HG03442 (cell line): ENCODE measurements at regions not wholly inside any gene's neighbourhood (a gene's known extent, or its start where the extent isn't known, plus 50 kb on each side); places are given as distances from the start of the nearest gene placed in this dataset.
A peak's percentile ranks its signal among the peaks of the same experiment; 100 is the strongest.

Experiments
- ATAC-seq: cut with Tn5 transposase; IDR thresholded peaks from one replicate; pipeline ENCODE4 v1.9.1; 2021; ENCODE audit warnings: mild to moderate bottlenecking, moderate library complexity; ENCODE audit not compliant: unreplicated experiment

DNA sequence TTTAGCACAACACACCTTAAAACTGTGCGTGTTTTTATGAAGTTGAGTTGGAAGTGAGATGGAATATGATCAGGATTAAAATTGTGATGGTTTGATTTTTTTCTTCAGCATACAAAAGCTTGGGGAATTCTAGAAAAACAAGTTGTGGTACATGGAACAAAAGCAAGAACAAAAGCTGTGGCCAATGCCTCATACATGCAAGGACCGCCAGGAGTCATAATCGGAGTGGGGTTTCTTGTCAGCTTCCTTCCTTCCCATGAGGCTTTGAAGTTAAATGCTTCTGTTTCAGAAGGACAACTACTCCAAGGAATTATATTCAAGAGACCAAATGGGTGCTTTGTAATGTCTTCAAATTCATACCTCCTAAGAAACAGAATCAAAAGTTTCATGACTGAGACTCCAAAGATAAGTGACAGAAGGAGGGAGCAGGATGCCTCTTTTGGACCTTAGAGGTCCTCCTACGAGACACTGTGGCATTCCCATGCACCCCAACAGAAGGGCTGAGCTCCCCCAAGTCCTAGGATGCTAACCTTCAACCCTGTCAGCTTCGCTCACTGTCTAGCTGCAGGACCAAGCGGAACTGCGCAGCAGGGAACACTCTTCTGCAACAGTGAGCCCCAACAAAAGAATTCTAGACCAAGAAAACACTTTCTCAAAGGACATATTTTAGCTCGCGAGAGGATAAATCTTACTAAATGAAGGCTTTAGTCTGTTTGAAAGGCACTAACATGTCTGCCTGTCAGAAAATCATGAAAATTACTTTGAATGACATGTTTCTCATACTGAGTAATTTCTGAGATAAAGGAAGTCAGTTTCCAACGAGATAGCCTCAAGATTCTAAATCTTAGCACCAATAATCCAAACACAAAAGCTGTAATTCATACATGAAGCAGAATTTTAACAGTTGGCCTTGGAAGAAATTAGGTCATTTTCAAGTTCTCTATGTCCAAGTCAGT is 108.5 kb upstream of the NHSL1 start:
- no peak for ATAC-seq

DNA sequence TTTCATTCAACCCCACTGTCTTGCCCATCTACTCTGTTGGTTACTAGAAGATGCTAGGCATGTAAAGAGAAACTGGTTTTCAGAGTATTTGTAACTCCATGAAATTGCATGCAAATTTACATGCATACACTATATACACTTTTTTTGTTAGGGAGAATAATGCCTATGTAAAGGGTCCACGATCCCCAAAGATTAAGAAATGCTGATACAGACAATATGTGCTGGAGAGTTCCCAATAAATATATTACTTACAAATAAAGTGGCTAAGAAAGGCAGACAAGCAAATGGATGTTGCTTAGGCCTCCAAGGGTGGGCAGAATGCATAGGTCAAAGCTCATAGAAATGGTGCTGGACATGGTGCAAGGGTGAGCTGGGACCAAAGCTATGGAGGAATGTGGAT is 109.6 kb upstream of the NHSL1 start:
- no peak for ATAC-seq

DNA sequence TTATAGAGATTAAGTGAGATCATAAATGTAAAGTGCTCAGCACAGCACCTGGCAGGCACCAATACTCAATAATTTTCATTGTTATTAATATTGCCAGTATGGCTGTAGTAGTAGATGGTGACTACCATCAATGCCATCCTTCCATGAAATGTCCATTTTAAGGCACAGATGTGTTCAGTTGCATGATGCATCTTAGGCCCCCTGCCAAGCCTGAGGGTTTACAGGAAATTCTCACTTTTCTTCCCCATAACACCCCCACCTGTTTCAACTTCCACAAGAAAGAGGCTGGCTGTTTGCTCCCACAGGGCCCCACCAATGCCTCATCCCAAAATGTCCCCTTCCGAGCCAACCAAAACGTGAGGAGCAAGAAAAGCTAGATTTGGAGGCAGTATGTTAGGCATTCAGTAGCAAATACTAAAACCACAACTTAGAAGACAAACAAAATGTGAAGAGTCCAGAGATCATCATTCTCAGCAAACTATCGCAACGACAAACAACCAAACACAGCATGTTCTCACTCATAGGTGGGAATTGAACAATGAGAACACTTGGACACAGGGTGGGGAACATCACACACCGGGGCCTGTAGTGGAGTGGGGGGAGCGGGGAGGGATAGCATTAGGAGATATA is 110.6 kb upstream of the NHSL1 start:
- no peak for ATAC-seq

DNA sequence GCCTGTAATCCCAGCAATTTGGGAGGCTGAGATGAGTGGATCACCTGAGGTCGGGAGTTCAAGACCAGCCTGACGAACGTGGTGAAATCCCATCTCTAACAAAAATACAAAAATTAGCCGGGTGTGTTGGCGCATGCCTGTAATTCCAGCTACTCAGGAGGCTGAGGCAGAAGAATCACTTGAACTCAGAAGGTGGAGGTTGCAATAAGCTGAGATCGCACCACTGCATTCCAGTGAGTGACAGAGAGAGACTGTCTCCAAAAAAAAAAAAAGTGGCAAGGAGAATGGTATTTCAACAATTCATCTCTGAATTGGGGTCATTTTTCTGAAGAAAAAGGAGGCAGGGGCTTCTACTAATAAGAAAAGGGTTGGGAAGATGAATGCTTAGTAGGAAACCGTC is 111.5 kb upstream of the NHSL1 start:
- no peak for ATAC-seq

DNA sequence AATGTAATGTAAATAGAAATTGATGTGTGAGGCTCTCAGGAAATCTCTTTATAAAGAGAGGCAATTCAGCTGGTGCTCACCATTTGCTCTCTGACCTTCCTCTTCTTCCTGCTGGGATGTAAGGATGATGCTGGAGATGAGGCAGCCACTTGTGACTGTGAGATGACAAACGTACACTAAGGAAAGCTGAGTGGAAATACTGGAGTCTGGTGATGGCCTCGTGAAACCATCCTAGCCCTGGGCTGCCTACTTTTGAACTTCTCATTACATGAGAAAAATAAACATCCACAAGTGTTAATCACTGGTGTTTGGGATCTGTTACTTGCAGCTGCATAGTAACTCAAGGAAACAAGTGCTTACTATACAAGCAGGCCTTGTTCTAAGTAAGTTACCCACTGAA is 114.9 kb upstream of the NHSL1 start:
- ATAC-seq = no peak

DNA sequence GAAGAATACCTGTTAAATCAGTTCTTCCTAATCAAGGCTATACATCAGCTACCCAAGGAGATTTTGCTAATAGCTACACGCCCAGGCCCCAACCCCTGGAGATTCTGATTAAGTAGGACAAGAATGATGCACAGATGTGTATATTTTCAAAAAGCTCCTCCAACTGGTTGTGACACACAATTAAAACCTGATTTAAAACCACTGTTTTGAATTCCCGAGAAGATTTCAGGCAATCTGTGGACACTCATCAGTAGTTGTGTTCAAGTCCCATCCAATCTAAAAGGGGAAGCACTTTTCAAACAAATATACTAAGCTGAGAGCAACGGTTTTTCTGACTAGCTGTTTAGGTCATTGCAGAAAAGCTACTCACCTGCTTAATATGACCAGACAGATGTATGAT is 118.9 kb upstream of the NHSL1 start:
- no peak for ATAC-seq

DNA sequence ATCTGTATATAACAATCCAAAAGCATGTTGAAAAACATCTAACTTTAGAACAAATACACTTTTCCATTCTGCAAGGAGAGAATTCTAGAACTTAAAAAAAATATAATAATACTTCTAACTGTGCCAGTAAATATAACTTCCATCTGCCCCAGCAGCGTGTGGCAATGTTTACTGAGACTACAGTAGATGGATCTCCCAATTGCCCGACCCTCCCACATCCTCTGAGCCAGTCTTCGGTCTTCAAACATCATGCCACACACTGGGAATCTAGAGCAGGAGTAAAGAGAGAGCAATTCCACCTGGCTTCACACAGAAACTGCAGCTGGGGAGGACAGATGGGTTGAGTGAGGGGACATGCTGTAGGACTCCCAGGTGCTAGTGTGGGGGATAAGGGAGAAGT is 121.3 kb upstream of the NHSL1 start:
- no peak for ATAC-seq

DNA sequence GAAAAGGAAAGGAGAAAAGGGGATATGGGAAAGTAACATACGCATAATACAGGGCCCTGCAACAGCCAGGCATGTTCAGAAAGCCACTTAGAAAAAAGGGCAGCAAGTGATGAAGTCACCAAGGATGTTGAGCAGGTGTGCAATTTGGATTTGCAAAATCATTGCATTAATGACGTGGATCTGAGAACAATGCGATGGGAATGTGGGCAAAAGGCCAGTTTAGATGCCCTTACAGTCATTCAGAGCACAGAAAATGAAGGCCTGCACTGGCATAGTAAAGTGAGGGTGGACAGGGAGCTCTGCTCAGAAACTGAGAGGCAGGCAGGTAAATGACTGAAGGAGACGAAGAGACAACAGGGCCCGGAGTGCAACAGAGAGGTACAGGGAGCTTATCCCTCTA is 123.7 kb upstream of the NHSL1 start:
- no peak for ATAC-seq

DNA sequence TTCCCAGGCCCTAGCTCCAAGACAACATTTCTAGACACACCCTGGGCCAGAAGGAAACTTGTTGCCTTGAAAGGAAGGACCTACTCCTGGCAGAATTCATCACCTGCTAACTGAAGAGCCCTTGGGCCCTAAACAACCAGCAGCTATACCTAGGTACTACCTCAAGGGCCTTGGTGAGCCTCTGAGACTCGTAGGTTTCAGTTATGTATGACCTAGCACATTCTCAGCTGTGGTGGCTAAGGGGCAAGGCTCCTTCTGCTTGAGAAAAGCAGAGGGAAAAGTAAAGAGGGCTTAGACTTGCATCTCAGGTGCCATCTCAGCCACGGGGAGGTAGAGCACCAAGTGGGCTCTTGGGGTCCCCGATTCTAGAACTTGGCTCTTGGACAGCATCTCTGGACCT is 132.3 kb upstream of the NHSL1 start:
- ATAC-seq = no peak

DNA sequence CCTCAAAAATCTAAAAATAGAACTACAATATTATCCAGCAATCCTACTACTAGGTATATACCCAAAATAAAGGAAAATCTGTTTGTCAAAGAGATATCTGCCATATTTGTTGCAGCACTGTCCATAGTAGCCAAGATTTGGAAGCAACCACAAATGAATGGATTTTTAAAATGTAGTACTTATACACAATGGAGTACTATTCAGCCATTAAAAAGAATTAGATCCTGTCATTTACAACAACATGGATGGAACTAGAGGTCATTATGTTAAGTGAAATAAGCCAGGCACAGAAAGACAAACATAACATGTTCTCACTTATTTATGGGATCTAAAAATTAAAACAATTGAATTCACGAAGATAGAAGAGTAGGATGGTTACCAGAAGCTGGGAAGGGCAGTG is 135.7 kb upstream of the CCDC28A start:
- no peak for ATAC-seq

DNA sequence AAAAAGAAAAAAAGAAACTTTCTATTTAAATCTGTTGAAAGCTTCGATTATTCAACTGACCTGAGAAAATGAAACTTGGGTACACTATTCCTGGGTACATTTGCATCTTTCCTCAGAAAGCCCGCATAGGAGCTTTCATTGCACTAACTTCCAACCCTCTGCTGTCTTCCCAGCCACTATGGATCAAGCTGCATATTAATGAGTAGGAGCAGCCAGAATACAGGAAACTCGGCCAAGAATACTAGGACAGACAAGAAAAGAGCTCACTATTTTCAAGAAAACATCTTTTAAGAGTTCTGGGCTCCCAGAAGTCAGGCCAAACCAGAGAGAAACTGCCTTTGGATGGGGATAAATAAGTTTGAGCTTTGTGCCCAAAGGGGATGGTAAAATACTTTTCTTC is 135.0 kb upstream of the CCDC28A start:
- ATAC-seq = no peak

DNA sequence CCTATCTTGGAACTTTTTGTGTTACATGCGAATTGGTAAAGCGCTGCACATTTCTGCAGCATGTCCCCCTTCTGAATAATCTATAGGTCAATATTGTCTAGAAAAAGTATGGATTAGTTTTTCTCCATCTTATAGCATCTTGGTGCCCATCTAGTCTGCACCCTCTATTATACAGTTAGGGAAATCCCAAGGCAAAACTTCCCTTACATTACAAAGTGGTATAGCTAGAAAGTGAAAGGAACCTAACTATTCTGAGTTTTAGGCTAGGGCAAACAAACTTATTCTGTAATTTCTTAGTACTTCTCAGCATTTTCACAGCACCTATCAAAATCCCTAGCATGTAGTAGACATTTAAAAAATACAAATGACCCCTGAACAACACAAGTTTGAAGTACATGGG is 133.5 kb upstream of the CCDC28A start:
- ATAC-seq = peak; percentile 60

DNA sequence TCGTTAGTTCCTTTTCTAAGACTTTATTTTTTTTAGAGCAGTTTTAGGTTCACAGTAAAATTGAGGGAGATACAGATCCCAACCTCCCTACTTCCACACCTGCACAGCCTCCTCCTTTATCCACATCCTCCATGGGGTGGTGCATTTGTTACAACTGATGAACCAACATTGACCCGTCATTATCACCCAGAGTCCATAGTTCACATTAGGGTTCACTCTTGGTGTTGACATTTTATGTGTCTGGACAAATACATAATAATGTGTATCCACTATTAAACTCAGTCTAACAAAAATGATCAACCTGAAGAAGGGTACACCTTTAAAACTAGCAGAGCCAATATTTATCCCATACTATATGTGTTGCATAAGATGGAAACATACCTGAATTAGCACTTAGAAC is 130.4 kb upstream of the CCDC28A start:
- no peak for ATAC-seq

DNA sequence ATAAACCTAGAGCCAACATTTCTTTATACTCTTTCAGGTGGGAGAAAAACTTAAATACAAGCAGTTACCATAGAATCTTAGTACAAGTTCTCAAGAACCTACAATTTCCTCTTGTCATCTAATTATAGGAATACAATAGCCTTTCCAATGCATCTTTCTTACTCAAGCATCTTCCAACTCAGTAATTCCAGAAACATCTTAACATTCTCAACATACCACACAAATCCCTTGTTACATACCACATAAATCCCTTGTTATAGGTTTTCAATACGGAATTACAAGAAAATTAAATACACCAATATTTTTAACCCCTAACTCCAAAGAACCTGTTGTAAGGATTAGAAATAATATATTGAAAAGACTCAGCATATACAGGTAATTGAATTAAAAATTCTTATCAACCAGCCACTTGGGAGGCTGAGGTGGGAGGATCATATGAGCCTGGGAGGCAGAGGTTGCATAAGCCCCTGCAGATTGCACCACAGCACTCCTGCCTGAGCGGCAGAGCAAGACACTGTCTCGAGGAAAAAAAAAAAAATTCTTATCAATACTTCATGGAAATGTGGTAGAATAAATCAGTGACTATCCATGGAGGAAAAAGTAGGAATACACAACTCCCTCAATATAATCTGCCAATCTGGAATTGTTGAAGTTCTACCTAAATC is 127.5 kb upstream of the CCDC28A start:
- ATAC-seq = no peak

DNA sequence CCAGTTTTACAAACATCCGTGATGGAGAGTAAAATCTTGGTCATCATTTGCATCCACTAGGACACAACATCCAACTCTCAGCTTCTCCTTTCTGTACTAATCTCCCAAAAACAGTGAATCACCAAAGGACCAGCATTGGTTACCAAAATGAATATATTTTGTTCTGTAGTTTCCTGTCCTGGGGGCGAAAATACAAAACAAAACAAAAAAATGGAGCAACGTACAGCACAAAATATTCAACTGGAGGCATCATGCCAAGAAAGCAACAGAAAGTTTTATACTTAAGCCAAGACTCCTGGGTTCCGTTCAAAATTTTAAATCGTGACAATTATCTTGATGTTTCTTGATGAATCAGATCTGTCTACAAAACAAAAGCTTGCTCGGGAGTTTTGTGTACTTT is 126.6 kb upstream of the CCDC28A start:
- no peak for ATAC-seq

DNA sequence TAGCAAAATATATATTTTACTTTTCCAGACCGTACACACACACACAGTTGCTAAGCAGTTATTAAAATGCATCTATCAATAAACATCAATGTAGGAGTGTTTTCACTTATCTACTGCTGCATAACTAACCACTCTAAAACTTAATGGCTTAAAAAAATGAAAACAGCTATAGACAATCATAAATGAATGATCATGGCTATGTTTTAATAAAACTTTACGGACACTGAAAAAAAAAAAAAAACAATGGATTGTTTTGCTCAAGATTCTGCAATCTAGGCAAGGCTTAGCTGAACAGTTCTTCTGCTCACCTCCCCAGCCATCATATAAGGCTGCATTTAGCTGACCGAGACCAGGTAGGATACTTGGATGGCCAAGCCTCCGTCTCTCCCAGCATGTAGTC is 125.4 kb upstream of the CCDC28A start:
- ATAC-seq = no peak

DNA sequence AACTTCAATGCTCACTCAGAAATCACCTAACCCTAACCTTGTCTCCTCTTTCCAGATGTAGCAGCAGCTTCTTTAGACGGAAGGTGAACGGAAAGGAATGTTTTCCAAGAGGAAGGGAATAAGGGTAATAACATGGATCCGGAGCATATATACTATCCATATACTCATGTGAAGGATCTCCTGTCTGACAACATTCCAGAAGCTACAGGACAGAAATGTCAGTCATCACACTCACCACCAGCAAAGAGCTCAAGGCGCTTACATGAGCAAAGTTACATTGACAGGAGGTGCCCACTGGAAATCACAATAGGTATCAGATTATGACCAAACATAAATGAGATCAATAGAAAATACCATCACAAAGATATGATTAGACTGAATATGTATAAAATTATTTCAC is 122.1 kb upstream of the CCDC28A start:
- ATAC-seq = no peak

DNA sequence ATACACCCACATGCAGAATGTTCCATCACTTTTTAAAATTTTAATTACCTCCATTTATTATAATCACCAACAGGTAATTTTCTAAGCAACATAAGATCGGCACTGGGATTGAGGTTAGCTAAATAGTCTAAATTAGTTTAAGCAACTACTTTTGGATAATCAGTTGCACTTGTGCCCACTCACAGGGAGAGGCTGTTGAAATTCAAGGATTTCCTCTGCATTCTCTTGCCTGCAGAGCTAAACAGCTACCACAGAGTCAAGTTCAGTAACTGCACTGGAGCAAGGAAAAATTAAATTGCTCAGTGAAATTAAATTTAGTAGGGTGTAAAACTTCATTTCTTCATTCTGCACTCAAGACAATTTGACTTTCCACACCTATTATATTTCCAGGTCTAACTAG is 120.7 kb upstream of the CCDC28A start:
- no peak for ATAC-seq

DNA sequence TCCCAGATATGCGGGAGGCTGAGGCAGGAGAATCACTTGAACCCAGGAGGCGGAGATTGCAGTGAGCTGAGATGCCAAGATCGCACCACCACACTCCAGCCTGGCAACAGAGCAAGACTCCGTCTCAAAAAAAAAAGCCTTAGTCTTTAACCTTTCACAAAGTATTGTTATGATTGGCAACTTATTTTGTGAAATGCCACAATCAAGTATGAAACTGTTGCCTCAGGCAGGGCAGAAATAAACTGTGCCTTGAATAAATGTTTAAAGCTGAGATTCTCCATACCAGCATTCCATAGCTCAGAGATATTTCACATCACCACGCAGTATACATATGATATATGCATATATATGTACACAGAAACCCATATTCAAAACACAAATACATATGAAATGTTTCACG is 120.1 kb upstream of the CCDC28A start:
- no peak for ATAC-seq

DNA sequence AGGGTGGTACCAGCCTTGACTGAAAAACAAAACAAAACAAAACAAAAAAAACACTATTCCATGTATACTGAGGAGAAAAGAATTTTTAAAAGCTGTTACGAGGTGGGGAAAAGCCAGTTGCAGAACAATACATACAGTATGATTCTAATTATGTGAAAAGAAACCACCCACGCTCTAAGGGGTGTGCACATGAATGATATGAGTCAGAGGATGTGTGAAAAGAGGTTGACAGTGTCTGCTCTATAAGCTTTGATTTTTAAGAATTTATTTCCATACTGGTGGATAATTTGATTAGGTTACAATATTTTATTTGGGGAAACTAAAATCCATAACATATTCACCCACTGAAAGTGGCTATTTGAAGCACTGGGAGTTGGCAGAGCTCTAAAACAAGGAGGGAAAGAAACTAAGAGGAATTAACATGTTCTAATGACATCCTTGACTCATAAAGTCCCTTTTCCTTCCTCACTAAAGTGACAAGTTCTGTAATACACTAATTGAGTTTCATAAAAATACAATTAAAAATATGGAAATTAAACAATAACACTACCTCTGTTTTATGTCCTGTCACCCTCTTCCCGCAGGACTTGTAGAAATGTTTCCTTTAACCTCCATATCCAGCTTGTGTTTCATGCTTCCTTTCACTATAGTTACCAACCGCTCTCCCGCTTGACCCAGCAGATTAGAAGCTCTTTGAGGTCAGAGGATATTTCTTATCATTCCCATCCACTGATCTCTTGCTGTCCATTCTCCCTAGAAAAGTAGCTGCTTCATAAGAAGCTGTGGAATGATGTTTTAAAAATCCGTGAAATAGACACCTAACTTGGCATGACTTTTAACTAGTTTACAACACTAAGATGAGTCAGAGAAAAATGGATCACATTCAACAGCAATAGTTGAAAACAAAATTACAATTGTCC is 118.6 kb upstream of the CCDC28A start:
- peak; percentile 100 for ATAC-seq

DNA sequence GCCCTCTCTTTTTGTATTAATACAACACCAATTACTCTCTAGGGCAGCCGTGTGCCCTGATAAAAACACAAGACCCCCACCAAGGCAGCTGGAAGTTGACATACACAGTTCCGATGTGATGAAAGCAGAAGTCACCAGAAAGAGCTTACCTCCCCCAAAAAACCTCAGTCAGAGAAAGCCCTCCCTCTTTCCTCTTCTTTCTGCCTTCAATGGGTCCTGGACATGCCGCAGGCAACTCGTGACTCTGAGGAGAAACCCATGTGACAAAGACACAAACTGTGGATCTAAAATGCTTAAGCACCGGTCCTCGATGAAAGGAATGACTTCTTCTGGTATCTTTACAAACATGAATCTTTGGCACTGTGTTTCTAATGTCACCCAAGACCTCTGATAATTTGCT is 117.7 kb upstream of the CCDC28A start:
- ATAC-seq = no peak
